ENCODE measurements at regions not wholly inside any gene's neighbourhood (a gene's known extent, or its start where the extent isn't known, plus 50 kb on each side); places are given as distances from the start of the nearest gene placed in this dataset.

GRCh38 chr5:92713335-92713743 is 867.7 kb downstream of the NR2F1-AS1 start:
- TF ChIP-seq CEBPB (IDR thresholded peaks at IDR 0.05) (no peak), EP300 (IDR thresholded peaks at IDR 0.05; ENCODE audit: borderline replicate concordance) (no peak), TAF1 (IDR thresholded peaks at IDR 0.05; ENCODE audit: low read depth) (no peak)
